ENCODE measurements at regions not wholly inside any gene's neighbourhood (a gene's known extent, or its start where the extent isn't known, plus 50 kb on each side); places are given as distances from the start of the nearest gene placed in this dataset.

GRCh38 chr3:168407381-168407780 lies 311.7 kb upstream of the GOLIM4 start:
- no peak overlapping the region for H3K4me3 ChIP-seq
- no peaks in the 10 kb centered on the region for H3K36me3 ChIP-seq (ENCODE audit: low read depth, missing control alignments)
- no peak overlapping the region for H3K27ac ChIP-seq
- H3K9me3 ChIP-seq: no peaks in the 10 kb centered on the region
- no peaks in the 10 kb centered on the region for H3K4me1 ChIP-seq
- no peak for DNase-seq
- TF ChIP-seq POLR2A (IDR thresholded peaks at IDR 0.05): no peak
- TF ChIP-seq CTCF (IDR thresholded peaks at IDR 0.05): no peak
- H3K27me3 ChIP-seq: no peaks in the 10 kb centered on the region
- intact Hi-C loops (cut with DNase I; ENCODE audit: low total_unique reads): no loop called here

GRCh38 chr3:168405288-168405687 lies 309.6 kb upstream of the GOLIM4 start:
- Histone ChIP-seq H3K27ac (no peak overlapping the region), H3K9me3 (no peaks in the 10 kb centered on the region), H3K4me1 (no peaks in the 10 kb centered on the region), H3K4me3 (no peak overlapping the region), H3K27me3 (no peaks in the 10 kb centered on the region), H3K36me3 (ENCODE audit: low read depth, missing control alignments) (no peaks in the 10 kb centered on the region)
- 97 to 100% methylated on average over 1 of the region's 1 CpG for WGBS, 2 donors
- DNase-seq: no peak
- TF ChIP-seq POLR2A (IDR thresholded peaks at IDR 0.05): no peak
- TF ChIP-seq CTCF (IDR thresholded peaks at IDR 0.05): no peak
- intact Hi-C loops (cut with DNase I; ENCODE audit: low total_unique reads): no loop called here

GRCh38 chr3:168398371-168399025 lies 302.8 kb upstream of the GOLIM4 start:
- no peak overlapping the region for H3K27ac ChIP-seq
- intact Hi-C loops (cut with DNase I; ENCODE audit: low total_unique reads): no loop called here
- TF ChIP-seq CTCF (IDR thresholded peaks at IDR 0.05) (no peak), POLR2A (IDR thresholded peaks at IDR 0.05) (no peak)
- H3K4me1 ChIP-seq: no peaks in the 10 kb centered on the region
- no peaks in the 10 kb centered on the region for H3K36me3 ChIP-seq (ENCODE audit: low read depth, missing control alignments)
- no peaks in the 10 kb centered on the region for H3K9me3 ChIP-seq
- H3K4me3 ChIP-seq: no peak overlapping the region
- no peaks in the 10 kb centered on the region for H3K27me3 ChIP-seq
- no peak for DNase-seq

- H3K27me3 ChIP-seq: no peaks in the 10 kb centered on the region
- H3K4me1 ChIP-seq: no peaks in the 10 kb centered on the region
- DNase-seq: no peak
- H3K27ac ChIP-seq: no peak overlapping the region
- H3K9me3 ChIP-seq: no peaks in the 10 kb centered on the region
- intact Hi-C loops (cut with DNase I; ENCODE audit: low total_unique reads): no loop called here
- TF ChIP-seq CTCF (IDR thresholded peaks at IDR 0.05) (no peak), POLR2A (IDR thresholded peaks at IDR 0.05) (no peak)
- WGBS, 2 donors: 67 to 76% methylated on average over 1 of the region's 1 CpG
- H3K36me3 ChIP-seq (ENCODE audit: low read depth, missing control alignments): no peaks in the 10 kb centered on the region
- no peak overlapping the region for H3K4me3 ChIP-seq
Measured at GRCh38 chr3:168396861-168397260, 301.1 kb upstream of the GOLIM4 start.

GRCh38 chr3:168395551-168395950 lies 299.8 kb upstream of the GOLIM4 start:
- H3K27me3 ChIP-seq: no peaks in the 10 kb centered on the region
- no peak for TF ChIP-seq POLR2A (IDR thresholded peaks at IDR 0.05)
- no peak for TF ChIP-seq CTCF (IDR thresholded peaks at IDR 0.05)
- no peaks in the 10 kb centered on the region for H3K36me3 ChIP-seq (ENCODE audit: low read depth, missing control alignments)
- H3K27ac ChIP-seq: no peak overlapping the region
- DNase-seq: no peak
- intact Hi-C loops (cut with DNase I; ENCODE audit: low total_unique reads): no loop called here
- 88 to 92% methylated on average over 2 of the region's 2 CpGs for WGBS, 2 donors
- H3K9me3 ChIP-seq: no peaks in the 10 kb centered on the region
- no peak overlapping the region for H3K4me3 ChIP-seq
- H3K4me1 ChIP-seq: no peaks in the 10 kb centered on the region

Data from testis (tissue), 2 donors.